LNCaP clone FGC (cell line): ENCODE measurements at regions not wholly inside any gene's neighbourhood (a gene's known extent, or its start where the extent isn't known, plus 50 kb on each side); places are given as distances from the start of the nearest gene placed in this dataset.
"Not testable (repeated sequence)": the region's sequence is repeated elsewhere in the genome, so short reads cannot be mapped to it uniquely, and the experiment has no call there.

Experiments used
- DNase-seq: peaks from one replicate; pipeline ENCODE4 v3.0.0-alpha.2; 2011; ENCODE audit warnings: low read depth
- H3K4me3 ChIP-seq: 2 replicates; pipeline ENCODE4 v1.5.1; 2011; ENCODE audit warnings: mild to moderate bottlenecking, low read depth, low read length, control low read depth
- TF ChIP-seq, protein P1 (sequence below): IDR thresholded peaks from 2 replicates; pipeline ENCODE4 v1.5.1; 2012; ENCODE audit warnings: mild to moderate bottlenecking; ENCODE audit not compliant: control insufficient read depth, insufficient read depth; ENCODE audit errors: extremely low read depth

DNA sequence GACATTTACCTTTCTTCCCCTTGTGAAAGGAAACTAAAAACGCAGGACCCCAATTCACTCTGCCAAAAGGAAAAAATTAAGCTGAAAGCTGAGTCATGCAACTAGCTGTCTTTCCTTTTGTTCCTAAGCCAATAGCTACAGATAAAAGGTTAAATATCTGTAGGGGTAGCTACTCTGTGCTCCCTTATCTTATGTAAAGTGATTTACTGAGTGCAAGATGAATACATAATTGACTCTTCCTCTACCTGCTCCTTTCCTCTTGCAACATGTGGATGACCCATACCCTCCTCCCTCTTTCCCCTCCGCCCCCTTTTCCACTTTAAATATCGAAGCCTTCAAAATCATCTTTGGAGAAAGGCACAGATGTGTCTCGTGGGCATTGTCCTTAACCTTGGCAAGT is 68.0 kb upstream of the ZNF157 start:
- TF ChIP-seq, protein P1, sequence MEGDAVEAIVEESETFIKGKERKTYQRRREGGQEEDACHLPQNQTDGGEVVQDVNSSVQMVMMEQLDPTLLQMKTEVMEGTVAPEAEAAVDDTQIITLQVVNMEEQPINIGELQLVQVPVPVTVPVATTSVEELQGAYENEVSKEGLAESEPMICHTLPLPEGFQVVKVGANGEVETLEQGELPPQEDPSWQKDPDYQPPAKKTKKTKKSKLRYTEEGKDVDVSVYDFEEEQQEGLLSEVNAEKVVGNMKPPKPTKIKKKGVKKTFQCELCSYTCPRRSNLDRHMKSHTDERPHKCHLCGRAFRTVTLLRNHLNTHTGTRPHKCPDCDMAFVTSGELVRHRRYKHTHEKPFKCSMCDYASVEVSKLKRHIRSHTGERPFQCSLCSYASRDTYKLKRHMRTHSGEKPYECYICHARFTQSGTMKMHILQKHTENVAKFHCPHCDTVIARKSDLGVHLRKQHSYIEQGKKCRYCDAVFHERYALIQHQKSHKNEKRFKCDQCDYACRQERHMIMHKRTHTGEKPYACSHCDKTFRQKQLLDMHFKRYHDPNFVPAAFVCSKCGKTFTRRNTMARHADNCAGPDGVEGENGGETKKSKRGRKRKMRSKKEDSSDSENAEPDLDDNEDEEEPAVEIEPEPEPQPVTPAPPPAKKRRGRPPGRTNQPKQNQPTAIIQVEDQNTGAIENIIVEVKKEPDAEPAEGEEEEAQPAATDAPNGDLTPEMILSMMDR: no peak
- DNase-seq: no peak
- H3K4me3 ChIP-seq: no peak overlapping the region

DNA sequence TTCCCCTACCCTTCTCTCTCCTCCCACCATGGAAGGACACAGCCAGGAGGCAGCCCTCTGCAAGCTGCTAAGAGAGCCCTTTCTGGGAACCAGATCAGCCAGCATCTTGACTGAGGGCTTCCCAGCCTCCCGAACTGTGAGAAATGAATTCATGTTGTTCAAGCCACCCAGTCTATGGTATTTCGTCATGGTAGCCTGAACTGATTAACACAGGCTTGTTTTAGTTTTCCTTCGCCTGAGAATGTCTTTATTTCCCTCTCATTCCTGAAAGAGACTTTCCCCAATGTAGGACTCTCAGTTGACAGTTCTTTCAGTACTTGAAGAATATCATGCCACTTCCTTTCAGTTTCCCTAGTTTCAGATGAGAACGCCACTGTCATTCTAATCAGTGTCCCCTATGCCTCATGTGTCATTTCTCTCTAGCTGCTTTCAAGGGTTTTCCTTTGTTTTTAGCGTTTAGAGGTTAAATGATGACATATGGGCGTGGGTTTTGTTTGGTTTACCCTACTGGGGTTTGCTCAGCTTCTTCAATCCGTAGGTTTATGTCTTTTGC is 63.8 kb upstream of the ZNF157 start:
- not testable (repeated sequence) for DNase-seq, H3K4me3 ChIP-seq

DNA sequence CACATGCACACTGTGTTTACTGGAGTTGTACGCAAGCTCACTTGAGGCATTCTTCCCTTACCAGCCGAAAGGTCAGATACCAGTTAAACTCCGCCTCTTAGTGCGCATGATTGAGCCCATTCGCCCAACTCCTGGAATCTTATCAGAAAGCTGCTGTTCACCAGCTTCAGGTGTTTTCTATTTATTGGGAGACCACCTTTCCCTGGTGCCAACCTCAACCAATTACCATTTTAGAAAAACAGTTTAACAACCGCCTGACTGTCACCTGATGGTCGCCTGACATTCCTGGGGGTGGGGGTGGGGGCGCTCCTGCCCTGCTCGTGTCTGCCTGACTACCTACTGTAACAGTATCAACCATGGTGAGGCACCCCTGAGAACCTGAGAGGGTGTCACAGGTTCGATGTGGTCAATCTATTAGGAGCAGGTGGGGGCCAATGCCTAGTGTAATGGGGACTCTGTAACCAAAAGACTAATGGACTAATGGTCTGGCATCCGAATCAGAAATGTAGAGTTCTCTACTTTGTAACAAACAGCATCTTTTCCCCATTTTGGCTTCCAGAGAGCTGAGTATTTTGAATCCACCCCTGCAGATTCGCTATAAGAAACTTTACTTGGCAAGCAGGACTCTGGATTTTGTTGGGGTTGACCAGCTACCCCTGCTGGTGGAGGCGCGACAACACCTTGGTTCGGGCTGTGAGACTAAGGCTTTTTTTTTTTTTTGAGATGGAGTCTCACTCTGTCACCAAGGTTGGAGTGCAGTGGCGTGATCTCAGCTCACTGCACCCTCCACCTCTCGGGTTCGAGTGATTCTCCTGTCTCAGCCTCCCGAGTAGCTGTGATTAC is 58.2 kb upstream of the ZNF157 start:
- no peak overlapping the region for H3K4me3 ChIP-seq
- TF ChIP-seq, protein P1: peak; percentile 39
- no peak for DNase-seq

- no peak overlapping the region for H3K4me3 ChIP-seq
- TF ChIP-seq, protein P1: no peak
- no peak for DNase-seq
Observed at GRCh38 chrX:47313056-47313455, 57.3 kb upstream of the ZNF157 start.

DNA sequence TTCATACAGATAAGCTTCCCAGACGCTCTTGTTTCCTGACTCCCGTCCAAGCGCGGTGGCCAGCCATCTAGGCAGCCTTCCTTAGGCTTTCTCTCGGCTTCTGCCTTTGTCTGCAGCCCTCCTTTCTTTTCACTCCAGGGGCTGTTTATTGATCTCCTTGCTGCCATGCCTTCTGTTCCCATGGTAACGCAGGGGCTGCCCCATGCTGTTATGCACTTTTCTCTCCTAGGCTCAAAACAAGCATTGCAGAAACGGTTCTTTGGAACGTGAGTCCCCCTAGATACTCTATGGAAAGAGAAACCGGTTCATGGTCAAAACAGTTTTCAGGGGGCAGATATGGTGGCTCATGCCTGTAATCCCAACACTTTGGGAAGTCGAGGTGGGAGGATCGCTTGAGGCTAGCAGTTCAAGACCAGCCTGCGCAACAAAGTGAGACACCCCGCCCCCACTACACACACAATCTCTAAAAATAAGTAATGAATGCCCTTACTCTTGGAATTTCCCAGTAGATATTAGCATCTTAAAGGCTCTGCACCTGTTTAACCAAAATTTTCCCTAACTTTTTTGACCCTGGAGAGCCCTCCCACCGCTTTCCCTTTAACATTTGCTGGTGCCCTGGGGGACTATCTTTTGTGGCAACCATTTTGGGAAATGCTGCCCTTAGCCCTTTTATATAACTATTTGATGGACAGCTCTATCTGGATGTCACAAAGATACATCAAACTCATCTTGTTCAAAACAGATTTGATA is 53.9 kb upstream of the ZNF157 start:
- no peak overlapping the region for H3K4me3 ChIP-seq
- DNase-seq: no peak
- TF ChIP-seq, protein P1: no peak
